WTC11 (cell line): ENCODE measurements at regions not wholly inside any gene's neighbourhood (a gene's known extent, or its start where the extent isn't known, plus 50 kb on each side); places are given as distances from the start of the nearest gene placed in this dataset.

Experiments
- ATAC-seq: fragments of 200-7000 bp; cut with Tn5 transposase; 2 replicates; pipeline ENCODE4 v1.10.0; 2021; ENCODE audit warnings: mild to moderate bottlenecking, moderate library complexity
- CTCF ChIA-PET: fragments of 300-600 bp; sonication (Branson Sonifier 250); formaldehyde crosslinking; loops from one replicate; lab custom pipeline; 2021; ENCODE audit warnings: antibody characterized with exemption; lab: Charles Lee
- POLR2A ChIA-PET: fragments of 350-600 bp; sonication (Branson Sonifier 250); formaldehyde crosslinking; loops from one replicate; lab custom pipeline; 2021; ENCODE audit warnings: antibody characterized with exemption; lab: Charles Lee
- DNase-seq: peaks from one replicate; pipeline ENCODE4 v3.0.0; 2021; ENCODE audit warnings: low spot score
- H3K27ac Mint-ChIP-seq: 2 replicates; pipeline ENCODE4 v1.8.0; 2021; ENCODE audit warnings: mixed read lengths
- H3K27me3 Mint-ChIP-seq: 2 replicates; pipeline ENCODE4 v1.8.0; 2021; ENCODE audit warnings: low read depth, mild to moderate bottlenecking, moderate library complexity, mixed read lengths
- H3K36me3 Mint-ChIP-seq: 2 replicates; pipeline ENCODE4 v1.8.0; 2021; ENCODE audit warnings: mixed read lengths
- H3K4me1 Mint-ChIP-seq: 2 replicates; pipeline ENCODE4 v1.8.0; 2022; ENCODE audit warnings: mixed read lengths
- H3K4me3 Mint-ChIP-seq: 2 replicates; pipeline ENCODE4 v1.8.0; 2021; ENCODE audit warnings: mild to moderate bottlenecking, moderate library complexity, mixed read lengths
- H3K9me3 Mint-ChIP-seq: 2 replicates; pipeline ENCODE4 v1.8.0; 2021; ENCODE audit warnings: mixed read lengths
- ATF2 ChIP-seq: sonication (generic); formaldehyde crosslinking; IDR thresholded peaks from 2 replicates; pipeline ENCODE4 v1.8.1; 2022; ENCODE audit warnings: low read depth, missing genetic modification reagents, borderline replicate concordance
- ATF3 ChIP-seq: sonication (generic); formaldehyde crosslinking; conservative IDR thresholded peaks from 2 replicates; pipeline ENCODE4 v1.8.1; 2022; ENCODE audit warnings: mild to moderate bottlenecking, missing genetic modification reagents
- CREB1 ChIP-seq: sonication (generic); formaldehyde crosslinking; IDR thresholded peaks from 2 replicates; pipeline ENCODE4 v1.8.0; 2023; ENCODE audit warnings: mild to moderate bottlenecking, missing genetic modification reagents
- E2F1 ChIP-seq: sonication (generic); formaldehyde crosslinking; IDR thresholded peaks from 2 replicates; pipeline ENCODE4 v1.8.0; 2022; ENCODE audit warnings: mild to moderate bottlenecking, missing genetic modification reagents
- JAZF1 ChIP-seq: fragments of 250-450 bp; sonication (Bioruptor Pico); IDR thresholded peaks from 2 replicates; pipeline ENCODE4 v1.9.0; 2021; ENCODE audit warnings: moderate library complexity, mild to moderate bottlenecking, inconsistent platforms
- MYBL2 ChIP-seq: sonication (generic); formaldehyde crosslinking; IDR thresholded peaks from 2 replicates; pipeline ENCODE4 v1.8.1; 2023; ENCODE audit warnings: mild to moderate bottlenecking, moderate library complexity, missing genetic modification reagents
- TCF7 ChIP-seq: sonication (generic); formaldehyde crosslinking; IDR thresholded peaks from 2 replicates; pipeline ENCODE4 v1.8.0; 2022; ENCODE audit warnings: mild to moderate bottlenecking, low read depth, missing genetic modification reagents, moderate library complexity
- TF ChIP-seq, protein P1 (sequence below): sonication (generic); formaldehyde crosslinking; IDR thresholded peaks from 2 replicates; pipeline ENCODE4 v1.8.1; 2022; ENCODE audit warnings: mild to moderate bottlenecking, missing genetic modification reagents, moderate library complexity, borderline replicate concordance
- TF ChIP-seq, protein P2 (sequence below): fragments of 250-450 bp; sonication (Bioruptor Pico); IDR thresholded peaks from 2 replicates; pipeline ENCODE4 v1.9.0; 2021; ENCODE audit warnings: mild to moderate bottlenecking
- TF ChIP-seq, protein P3 (sequence below): sonication (generic); formaldehyde crosslinking; IDR thresholded peaks from 2 replicates; pipeline ENCODE4 v1.8.0; 2022; ENCODE audit warnings: mild to moderate bottlenecking, missing genetic modification reagents
- TF ChIP-seq, protein P4 (sequence below): fragments of 200-600 bp; IDR thresholded peaks from 2 replicates; pipeline ENCODE4 v1.8.0; 2022; ENCODE audit warnings: antibody characterized with exemption
- TF ChIP-seq, protein P5 (sequence below): sonication (generic); formaldehyde crosslinking; IDR thresholded peaks from 2 replicates; pipeline ENCODE4 v1.8.1; 2023; ENCODE audit warnings: mild to moderate bottlenecking, missing genetic modification reagents

DNA sequence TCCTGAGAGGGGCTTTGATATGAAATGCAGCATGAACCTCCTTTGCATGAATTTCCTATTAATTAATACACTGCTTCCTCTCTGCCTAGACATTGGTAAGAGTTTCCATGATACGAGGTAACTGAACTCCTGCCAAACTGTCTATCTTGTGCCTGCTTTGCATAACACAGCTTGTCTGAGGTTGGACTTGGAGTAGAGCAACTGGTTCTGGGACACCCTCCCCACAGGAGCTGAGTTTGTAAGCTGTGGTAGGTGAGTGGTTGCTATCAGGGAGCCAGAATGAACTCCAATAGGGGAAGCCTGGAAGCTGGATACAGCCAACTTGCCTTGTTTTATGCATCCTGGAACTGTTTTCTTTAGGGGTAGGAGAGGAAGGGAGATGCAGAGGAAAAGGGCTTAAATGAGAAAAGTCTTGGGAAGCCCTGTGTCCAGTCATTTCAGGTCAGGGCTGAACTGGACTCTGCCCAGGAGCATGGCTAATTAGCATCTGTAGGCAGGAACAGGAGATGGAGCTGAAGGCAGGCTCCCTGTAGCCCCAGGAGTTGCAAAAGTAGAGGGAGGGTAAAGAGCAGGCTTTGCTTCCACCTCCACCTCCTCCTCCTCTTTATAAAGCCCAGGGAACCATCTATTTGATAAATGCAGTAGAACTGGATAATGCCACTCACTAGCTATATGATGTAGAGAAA, 73.2 kb upstream of the GPR158 start (continued):
- TF ChIP-seq, protein P1, sequence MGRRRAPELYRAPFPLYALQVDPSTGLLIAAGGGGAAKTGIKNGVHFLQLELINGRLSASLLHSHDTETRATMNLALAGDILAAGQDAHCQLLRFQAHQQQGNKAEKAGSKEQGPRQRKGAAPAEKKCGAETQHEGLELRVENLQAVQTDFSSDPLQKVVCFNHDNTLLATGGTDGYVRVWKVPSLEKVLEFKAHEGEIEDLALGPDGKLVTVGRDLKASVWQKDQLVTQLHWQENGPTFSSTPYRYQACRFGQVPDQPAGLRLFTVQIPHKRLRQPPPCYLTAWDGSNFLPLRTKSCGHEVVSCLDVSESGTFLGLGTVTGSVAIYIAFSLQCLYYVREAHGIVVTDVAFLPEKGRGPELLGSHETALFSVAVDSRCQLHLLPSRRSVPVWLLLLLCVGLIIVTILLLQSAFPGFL (CRISPR knock-in tag) = no peak
- TF ChIP-seq, protein P2, sequence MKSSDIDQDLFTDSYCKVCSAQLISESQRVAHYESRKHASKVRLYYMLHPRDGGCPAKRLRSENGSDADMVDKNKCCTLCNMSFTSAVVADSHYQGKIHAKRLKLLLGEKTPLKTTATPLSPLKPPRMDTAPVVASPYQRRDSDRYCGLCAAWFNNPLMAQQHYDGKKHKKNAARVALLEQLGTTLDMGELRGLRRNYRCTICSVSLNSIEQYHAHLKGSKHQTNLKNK (CRISPR knock-in tag) = no peak
- no peak for TF ChIP-seq TCF7 (CRISPR knock-in tag)
- TF ChIP-seq CREB1 (CRISPR knock-in tag) = no peak
- TF ChIP-seq, protein P3, sequence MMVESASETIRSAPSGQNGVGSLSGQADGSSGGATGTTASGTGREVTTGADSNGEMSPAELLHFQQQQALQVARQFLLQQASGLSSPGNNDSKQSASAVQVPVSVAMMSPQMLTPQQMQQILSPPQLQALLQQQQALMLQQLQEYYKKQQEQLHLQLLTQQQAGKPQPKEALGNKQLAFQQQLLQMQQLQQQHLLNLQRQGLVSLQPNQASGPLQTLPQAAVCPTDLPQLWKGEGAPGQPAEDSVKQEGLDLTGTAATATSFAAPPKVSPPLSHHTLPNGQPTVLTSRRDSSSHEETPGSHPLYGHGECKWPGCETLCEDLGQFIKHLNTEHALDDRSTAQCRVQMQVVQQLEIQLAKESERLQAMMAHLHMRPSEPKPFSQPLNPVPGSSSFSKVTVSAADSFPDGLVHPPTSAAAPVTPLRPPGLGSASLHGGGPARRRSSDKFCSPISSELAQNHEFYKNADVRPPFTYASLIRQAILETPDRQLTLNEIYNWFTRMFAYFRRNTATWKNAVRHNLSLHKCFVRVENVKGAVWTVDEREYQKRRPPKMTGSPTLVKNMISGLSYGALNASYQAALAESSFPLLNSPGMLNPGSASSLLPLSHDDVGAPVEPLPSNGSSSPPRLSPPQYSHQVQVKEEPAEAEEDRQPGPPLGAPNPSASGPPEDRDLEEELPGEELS (CRISPR knock-in tag) = no peak
- TF ChIP-seq, protein P4, sequence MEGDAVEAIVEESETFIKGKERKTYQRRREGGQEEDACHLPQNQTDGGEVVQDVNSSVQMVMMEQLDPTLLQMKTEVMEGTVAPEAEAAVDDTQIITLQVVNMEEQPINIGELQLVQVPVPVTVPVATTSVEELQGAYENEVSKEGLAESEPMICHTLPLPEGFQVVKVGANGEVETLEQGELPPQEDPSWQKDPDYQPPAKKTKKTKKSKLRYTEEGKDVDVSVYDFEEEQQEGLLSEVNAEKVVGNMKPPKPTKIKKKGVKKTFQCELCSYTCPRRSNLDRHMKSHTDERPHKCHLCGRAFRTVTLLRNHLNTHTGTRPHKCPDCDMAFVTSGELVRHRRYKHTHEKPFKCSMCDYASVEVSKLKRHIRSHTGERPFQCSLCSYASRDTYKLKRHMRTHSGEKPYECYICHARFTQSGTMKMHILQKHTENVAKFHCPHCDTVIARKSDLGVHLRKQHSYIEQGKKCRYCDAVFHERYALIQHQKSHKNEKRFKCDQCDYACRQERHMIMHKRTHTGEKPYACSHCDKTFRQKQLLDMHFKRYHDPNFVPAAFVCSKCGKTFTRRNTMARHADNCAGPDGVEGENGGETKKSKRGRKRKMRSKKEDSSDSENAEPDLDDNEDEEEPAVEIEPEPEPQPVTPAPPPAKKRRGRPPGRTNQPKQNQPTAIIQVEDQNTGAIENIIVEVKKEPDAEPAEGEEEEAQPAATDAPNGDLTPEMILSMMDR = no peak
- no peak for TF ChIP-seq E2F1 (CRISPR knock-in tag)
- TF ChIP-seq JAZF1 (CRISPR knock-in tag) = no peak

- ChIA-PET POLR2A (no interaction called here), CTCF (interaction anchor here (1.1 to 1.8 kb wide), 2 partner anchors 11 to 124 kb away, joined by 3 to 8 read pairs; no protein-coding TSS in a partner anchor)
- ATAC-seq (no peak), DNase-seq (no peak)
- Mint-ChIP-seq H3K27me3 (peaks cover 30% of the 10 kb centered on the region), H3K9me3 (peaks cover 10% of the 10 kb centered on the region), H3K27ac (no peak overlapping the region), H3K4me1 (peaks cover 43% of the 10 kb centered on the region)
- no peak for TF ChIP-seq ATF3 (CRISPR knock-in tag)
- TF ChIP-seq CREB1 (CRISPR knock-in tag) = no peak
- TF ChIP-seq, protein P5, sequence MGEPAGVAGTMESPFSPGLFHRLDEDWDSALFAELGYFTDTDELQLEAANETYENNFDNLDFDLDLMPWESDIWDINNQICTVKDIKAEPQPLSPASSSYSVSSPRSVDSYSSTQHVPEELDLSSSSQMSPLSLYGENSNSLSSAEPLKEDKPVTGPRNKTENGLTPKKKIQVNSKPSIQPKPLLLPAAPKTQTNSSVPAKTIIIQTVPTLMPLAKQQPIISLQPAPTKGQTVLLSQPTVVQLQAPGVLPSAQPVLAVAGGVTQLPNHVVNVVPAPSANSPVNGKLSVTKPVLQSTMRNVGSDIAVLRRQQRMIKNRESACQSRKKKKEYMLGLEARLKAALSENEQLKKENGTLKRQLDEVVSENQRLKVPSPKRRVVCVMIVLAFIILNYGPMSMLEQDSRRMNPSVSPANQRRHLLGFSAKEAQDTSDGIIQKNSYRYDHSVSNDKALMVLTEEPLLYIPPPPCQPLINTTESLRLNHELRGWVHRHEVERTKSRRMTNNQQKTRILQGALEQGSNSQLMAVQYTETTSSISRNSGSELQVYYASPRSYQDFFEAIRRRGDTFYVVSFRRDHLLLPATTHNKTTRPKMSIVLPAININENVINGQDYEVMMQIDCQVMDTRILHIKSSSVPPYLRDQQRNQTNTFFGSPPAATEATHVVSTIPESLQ (CRISPR knock-in tag) = no peak
- TF ChIP-seq, all 79 proteins: peak for 0
- H3K36me3 Mint-ChIP-seq = no peaks in the 10 kb centered on the region
- no peak overlapping the region for H3K4me3 Mint-ChIP-seq
These were observed 72.5 kb upstream of the GPR158 start for GRCh38 chr10:25102147-25102822.

DNA sequence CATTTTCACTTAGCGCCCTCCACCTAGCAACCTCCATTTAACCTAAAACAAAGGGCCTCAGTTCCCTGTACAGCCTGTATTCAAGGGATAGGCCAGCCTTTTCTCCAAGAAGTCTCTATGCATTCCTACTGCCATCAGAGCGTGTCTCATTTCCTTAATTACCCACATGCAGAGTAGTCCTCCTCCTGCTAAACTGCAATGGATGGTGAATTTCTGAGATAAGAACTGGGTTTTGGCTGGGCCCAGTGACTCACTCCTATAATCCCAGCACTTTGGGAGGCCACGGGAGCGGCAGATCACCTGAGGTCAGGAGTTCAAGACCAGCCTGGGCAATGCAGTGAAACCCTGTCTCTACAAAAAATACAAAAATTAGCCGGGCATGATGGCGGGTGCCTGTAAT, 71.1 kb upstream of the GPR158 start:
- Mint-ChIP-seq H3K4me3 (no peak overlapping the region), H3K27me3 (peaks cover 31% of the 10 kb centered on the region), H3K9me3 (peaks cover 10% of the 10 kb centered on the region), H3K27ac (no peak overlapping the region), H3K36me3 (no peaks in the 10 kb centered on the region), H3K4me1 (peaks cover 51% of the 10 kb centered on the region)
- ChIA-PET POLR2A (no interaction called here), CTCF (interaction anchor here (1.8 kb wide), 1 partner anchor 10 kb away, joined by 8 read pairs; no protein-coding TSS in a partner anchor)
- DNase-seq = no peak
- TF ChIP-seq MYBL2 (CRISPR knock-in tag) (no peak), ATF2 (CRISPR knock-in tag) (no peak)
- no peak for ATAC-seq
